ENCODE measurements at regions not wholly inside any gene's neighbourhood (a gene's known extent, or its start where the extent isn't known, plus 50 kb on each side); places are given as distances from the start of the nearest gene placed in this dataset.

DNA sequence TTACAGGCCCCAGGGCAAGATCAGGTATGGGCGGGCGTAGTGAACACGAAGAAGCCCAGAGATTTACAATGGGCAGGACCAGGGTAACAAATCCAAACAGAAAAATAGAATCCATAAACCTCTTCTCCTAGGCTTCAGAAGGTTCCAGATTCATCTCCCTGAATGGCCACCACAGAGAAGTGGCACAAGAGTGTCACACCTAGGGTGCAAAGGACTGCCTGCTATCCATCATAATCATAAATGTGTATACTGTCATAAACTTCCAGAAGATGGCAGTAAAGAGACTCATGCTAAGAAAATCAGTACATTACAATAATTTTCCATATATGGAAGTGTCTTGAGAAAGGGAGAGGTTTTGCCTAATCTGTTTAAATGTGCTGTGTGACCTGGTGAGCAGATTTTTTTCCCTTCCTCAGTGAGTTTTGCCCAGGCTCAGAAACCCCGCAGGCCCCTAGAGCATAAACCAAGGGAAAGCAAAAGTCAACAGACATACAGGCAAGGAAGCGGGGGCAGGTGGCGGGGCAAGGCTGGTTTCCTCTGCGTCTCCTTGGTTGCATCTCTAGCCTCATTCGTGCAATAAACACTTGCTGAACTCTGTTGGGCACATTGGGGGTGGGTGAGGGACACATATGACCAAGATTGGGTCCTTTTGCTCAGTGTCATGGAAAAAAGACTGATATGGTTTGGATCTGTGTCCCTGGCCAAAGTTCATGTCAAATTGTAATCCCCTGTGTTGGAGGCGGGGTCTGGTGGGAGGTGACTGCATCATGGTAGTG lies 92.0 kb upstream of the CDH5 start:
- no peak for DNase-seq
- H3K4me1 Mint-ChIP-seq, result peaks cover 14% of the 10 kb centered on the region
- H3K4me3 Mint-ChIP-seq, result no peak overlapping the region
- H3K9me3 Mint-ChIP-seq, result peaks cover 0 to 13% of the 10 kb centered on the region in 2 donors
- peak; percentile 30 for ATAC-seq
- peaks cover 54% of the 10 kb centered on the region for H3K27me3 Mint-ChIP-seq
- H3K27ac Mint-ChIP-seq, result no peak overlapping the region

DNA sequence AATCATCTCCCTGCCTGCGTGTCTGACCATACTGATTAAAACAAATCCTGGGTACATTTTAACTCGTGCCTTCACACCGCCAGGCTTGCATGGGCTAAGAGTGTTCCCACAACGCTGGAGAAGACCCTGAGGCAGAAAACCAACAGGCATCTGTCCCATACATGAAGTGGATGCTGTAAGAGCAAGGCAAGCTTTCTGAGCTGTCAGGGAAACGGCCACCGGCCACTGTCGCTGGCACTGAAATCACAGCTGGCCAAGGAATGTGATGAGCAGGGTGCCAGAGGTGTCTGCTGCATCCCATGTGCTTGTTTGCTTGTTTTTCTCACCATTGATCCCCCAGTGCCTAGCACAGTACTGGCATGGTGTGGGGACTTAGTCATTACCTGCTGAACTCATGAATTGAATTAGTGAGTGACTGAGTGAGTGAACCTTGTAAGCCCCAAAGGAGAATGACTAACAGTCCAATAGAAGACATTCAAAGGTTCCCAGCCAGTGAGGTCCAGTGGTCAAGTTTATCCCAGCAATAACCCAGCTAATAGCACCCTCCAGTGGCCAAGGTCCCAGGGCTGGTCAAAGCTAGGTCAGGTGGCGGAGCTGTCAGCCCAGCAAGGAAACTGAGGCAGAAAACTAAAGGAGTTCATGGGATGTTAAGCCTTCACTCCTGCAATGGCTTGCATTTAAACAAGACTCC lies 92.7 kb upstream of the CDH5 start:
- Mint-ChIP-seq H3K27me3 (peaks cover 51% of the 10 kb centered on the region), H3K4me1 (peaks cover 14% of the 10 kb centered on the region), H3K4me3 (no peak overlapping the region), H3K9me3 (peaks cover 0 to 7% of the 10 kb centered on the region in 2 donors), H3K27ac (peak overlapping the region in 1 of 2 donors; percentile 38)
- ATAC-seq (no peak), DNase-seq (no peak)

DNA sequence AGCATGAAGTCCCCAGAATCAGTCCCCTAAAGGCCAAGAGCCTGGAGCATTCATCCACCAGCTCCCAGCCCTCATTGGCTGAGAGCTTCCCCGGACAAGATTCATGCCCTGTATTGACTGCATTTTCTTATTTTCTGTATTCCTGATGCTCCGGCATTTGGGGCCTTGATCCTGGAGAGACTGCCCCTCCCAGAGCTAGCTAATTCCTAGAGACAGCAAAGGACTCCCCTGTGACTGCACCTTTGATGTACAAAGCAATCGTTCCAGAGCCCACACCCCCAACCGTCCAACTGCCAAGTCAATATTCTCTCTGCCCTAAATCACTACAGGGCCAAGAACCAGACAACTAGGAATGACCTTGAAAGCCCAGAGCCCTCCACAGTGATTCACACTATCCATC lies 93.4 kb upstream of the CDH5 start:
- Mint-ChIP-seq H3K4me3 (no peak overlapping the region), H3K4me1 (peaks cover 14% of the 10 kb centered on the region), H3K27me3 (peaks cover 47% of the 10 kb centered on the region), H3K9me3 (no peaks in the 10 kb centered on the region), H3K27ac (no peak overlapping the region)
- no peak for DNase-seq
- ATAC-seq, result no peak

DNA sequence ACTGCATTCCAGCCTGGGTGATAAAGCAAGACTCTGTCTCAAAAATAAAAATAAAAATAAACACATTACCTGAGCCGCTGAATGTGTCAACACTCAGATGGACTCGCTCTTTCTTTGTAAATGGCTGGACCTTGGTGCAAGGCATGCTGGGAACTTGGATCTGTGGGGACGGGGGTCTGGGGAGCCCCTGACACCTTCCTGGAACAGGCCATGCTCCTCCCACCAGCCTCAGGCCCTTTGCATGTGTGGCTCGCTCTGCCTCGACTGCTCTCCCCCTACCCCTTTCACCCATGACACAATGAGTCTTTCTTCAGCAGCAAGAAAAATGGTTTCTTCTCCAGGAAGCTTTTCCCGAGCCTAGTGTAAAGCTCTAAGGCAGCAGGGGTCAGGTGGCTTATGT lies 94.0 kb upstream of the CDH5 start:
- peaks cover 14% of the 10 kb centered on the region for H3K4me1 Mint-ChIP-seq
- ATAC-seq (no peak), DNase-seq (no peak)
- H3K4me3 Mint-ChIP-seq, result no peak overlapping the region
- H3K27me3 Mint-ChIP-seq, result peaks cover 52% of the 10 kb centered on the region
- H3K27ac Mint-ChIP-seq, result peak overlapping the region in 1 of 2 donors; percentile 55
- no peaks in the 10 kb centered on the region for H3K9me3 Mint-ChIP-seq

DNA sequence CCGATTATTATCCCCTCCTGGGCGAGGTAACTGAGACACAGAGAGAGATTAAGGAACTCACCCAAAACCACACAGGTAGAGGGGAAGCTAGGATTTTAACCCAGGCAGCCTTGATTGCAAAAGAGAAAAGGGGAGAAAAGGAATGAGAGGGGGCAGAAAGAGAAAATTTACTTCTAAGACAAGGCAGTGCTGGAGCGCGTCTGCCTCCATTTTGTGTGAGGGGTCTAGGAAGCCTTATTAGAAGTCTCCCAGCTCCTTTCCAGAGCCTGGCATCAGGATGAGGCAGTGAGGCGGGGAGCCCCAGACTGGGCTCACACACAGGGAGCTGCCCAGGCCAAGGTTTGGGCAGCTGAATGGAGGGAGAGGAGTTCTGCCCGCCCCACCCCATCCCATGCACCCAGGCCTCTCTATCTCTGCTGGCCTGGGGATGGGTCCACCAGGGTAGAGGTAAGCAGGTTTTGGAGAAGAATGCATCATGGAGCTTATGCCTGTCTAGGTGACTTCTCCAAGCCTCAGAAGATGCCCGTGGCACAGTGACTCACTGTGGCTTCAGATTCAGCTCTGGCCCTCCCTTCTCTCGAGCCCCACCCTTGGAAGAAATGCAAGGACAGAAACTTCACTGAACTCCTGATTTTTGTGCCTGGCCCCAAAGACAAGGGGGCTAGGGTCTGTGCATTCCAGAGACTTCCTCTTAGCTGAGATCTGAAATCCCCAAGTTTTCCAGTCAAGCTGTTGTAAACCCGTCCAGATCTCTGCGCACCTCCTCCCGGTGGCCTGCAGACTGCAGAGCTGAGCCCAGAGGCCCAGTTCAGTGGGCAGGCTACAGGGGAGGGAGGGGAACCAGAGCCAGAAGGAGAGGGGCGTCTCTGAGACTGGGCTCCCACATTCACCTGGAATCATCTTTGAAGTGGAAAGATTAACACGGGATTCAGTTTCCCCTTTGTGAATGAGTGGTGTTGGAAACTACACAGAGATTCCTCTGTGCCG lies 95.1 kb upstream of the CDH5 start:
- Mint-ChIP-seq H3K9me3 (no peaks in the 10 kb centered on the region), H3K27me3 (peaks cover 63% of the 10 kb centered on the region), H3K4me3 (no peak overlapping the region), H3K27ac (no peak overlapping the region), H3K4me1 (peaks cover 20% of the 10 kb centered on the region)
- ATAC-seq, result no peak
- no peak for DNase-seq

DNA sequence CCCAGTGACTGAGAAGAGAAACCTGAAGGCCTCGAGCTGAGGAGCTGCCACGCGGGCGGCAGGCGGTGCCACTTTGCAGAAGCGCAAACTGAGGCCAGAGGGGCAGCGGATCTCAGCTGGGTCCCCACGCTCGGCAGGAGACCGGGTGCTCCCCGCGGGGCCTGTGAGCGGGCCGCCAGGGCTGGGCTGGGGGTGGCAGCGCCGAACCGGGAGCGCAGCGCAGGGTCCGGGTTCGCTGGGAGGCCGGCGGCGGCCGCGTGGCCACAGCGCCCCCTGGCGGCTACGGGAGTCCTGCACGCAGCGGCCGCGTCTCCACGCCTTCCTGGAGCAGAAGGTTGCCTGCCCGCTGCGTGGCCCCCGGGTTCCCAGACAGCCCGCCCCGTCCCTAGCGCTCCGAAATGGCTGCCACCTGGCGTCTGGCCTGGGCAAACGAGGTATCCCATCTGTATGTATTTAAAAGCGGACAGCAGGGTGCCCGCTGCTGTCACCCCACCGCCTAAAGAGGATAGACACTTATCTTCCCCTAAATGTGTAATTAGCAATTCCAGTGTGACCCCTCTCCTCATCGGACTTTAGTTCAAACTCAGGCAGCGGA lies 96.1 kb upstream of the CDH5 start:
- ATAC-seq, result peak; percentile 76
- peak overlapping the region in 1 of 2 donors; percentile 22 for H3K4me3 Mint-ChIP-seq
- no peak overlapping the region for H3K27ac Mint-ChIP-seq
- H3K4me1 Mint-ChIP-seq, result peaks cover 20% of the 10 kb centered on the region
- H3K9me3 Mint-ChIP-seq, result no peaks in the 10 kb centered on the region
- peaks cover 59% of the 10 kb centered on the region for H3K27me3 Mint-ChIP-seq
- DNase-seq, result peak; percentile 60 to 69

DNA sequence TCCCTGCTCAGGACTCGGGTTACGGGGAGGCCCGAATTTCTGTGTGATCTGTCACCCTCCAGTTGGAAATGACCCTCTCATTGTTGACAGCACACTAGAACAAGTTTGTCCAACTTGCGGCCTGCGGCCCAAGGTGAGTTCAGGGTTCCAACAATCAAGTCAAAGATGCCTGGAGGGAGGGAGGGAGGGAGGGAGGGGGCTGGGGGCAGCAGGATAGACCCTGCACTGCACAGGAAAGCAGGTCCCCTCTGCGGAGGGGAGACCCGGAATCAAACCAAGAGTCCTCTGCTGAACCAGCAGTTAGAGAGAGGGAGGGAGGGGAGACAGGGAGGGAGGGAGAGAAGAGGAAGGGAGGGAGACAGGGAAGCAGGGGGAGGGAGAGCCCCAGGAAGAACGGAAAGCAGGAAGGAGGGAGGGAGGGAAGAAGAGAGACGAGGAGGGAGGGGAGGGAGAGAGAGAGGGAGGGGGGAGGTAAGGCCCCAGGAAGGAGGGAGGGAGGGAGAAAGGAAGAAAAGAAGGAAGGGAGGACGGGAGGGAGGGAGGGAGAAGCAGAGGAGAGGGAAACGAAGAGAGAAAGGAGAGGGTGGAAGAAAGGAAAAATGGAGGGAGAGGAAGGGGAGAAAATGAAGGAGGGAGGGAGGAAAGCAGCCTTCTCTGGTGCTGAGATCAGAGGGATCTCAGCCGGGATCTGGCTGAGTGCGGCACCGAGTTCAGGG lies 96.7 kb upstream of the CDH5 start:
- peaks cover 59% of the 10 kb centered on the region for H3K27me3 Mint-ChIP-seq
- no peak overlapping the region for H3K27ac Mint-ChIP-seq
- no peaks in the 10 kb centered on the region for H3K9me3 Mint-ChIP-seq
- H3K4me1 Mint-ChIP-seq, result peaks cover 16% of the 10 kb centered on the region
- ATAC-seq, result no peak
- DNase-seq, result no peak
- peak overlapping the region in 1 of 2 donors; percentile 22 for H3K4me3 Mint-ChIP-seq

DNA sequence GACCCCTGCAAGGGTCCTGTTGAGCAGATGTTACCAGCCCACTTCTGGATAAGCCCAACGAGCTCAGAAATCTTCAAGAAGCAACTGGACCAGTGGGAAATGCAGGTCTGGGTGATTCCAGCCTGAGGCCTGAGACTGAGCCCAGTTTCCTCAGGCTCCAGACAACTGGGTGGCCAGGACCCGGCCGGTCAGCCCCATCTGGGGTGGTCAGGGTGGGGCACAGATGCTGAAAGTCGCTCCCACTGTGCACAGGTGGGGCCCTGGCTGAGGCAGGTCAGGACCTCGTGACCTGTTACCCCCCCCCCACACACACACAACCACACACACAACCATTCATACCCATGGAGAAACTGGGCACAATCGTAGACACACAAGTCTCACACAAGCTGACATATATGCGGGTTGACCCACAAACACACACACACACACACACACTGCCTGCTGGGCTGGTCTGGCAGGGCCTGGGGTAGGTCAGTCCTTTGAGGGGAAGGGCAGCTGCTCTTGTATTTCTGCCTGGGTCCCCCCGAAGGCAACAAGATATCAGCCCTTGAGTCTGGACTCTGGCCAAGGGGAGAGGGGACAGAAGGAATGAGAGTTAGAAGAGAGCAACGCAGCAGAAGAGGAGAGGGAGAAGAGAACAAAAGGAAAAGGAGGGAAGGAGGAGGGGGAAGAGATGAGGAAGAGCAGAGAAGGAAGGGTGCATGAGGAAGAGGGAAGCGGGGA lies 99.0 kb upstream of the CDH5 start:
- ATAC-seq (no peak), DNase-seq (no peak)
- no peak overlapping the region for H3K4me3 Mint-ChIP-seq
- peaks cover 11% of the 10 kb centered on the region for H3K4me1 Mint-ChIP-seq
- H3K9me3 Mint-ChIP-seq, result no peaks in the 10 kb centered on the region
- no peak overlapping the region for H3K27ac Mint-ChIP-seq
- peaks cover 52% of the 10 kb centered on the region for H3K27me3 Mint-ChIP-seq

DNA sequence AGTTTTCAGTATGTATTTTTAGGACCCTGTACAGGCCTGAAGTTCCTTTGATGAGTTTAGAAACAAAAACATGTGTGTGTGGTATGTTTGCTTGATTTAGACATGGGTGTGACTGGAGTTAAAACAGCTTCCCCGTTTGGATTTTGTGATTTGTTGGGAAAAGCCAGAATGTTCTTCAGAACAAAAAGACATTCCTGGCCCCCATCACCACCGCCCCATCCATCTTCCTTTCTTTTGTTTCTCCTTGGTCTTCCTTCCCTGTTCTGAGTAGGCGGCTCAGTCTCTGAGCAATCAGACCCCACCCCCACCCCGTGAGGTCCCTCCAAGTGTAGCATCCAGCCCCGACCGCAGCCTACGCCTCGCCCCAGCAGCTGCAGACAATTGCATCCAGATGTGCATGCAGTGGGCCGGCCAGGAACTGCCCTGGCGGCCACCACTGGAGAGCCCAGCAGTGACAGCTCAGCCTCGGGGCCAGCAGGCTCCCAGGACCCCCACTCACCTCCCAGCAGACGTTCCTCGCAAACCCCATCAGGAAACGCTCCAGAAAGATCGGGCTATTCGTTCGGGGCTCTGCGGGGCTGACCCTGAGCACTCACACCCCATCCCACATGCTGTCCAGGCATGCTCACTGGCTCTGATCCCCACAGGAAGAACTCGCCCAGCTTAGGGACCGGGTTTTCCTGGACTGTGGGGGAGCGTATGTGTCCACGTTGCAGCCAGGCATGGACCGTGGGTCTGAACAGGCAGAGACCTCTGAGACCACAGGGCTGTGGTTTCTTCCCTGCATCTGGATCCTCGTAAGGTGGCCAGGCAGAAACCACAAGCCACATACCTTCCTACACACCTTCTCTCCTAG lies 99.8 kb upstream of the CDH5 start:
- Mint-ChIP-seq H3K4me3 (no peak overlapping the region), H3K9me3 (no peaks in the 10 kb centered on the region), H3K27me3 (peaks cover 44% of the 10 kb centered on the region), H3K4me1 (peaks cover 11% of the 10 kb centered on the region), H3K27ac (peak overlapping the region in 1 of 2 donors; percentile 50)
- ATAC-seq, result no peak
- no peak for DNase-seq

DNA sequence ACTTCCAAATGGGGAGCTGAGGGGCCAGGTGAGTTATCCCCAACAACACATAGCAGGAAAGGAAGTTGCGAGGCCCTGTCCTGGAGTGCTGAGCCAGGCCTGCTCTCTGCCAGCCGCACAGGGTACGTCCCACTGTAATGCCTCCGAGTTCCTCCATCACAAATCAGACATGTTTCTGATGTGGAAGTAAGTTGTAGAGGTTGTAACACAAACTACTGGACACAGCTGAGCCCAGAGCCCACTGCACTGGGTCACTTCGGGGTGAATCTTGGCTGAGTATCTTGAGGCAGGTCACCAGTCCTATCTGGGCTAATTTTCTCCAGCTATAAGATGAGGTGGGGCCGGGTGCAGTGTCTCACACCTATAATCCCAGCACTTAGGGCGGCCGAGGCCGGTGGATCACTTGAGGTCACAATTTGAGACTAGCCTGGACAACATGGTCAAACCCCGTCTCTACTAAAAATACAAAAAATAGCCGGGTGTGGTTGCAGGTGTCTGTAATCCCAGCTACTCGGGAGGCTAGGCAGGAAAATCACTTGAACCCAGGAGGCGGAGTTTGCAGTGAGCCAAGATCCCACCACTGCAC lies 100.8 kb upstream of the CDH5 start:
- Mint-ChIP-seq H3K9me3 (no peaks in the 10 kb centered on the region), H3K27me3 (peaks cover 34% of the 10 kb centered on the region), H3K27ac (no peak overlapping the region), H3K4me1 (peaks cover 10% of the 10 kb centered on the region), H3K4me3 (no peak overlapping the region)
- ATAC-seq, result no peak
- no peak for DNase-seq

DNA sequence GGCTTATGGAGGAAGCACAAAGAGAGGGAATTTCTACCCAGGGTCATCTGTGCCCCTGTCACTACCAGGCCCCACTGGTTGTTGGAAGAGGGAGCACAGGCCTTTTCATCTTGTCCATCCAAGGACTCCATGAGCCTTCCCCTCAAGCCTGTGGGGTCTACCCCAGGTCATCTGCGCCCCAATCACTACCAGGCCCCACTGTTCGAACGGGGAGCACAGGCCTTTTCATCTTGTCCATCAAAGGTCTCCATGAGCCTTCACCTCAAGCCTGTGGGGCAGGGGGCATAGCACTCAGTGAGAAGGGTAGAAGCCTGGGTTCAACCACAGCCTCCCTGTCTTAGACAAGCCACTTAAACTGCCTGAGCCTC lies 101.5 kb upstream of the CDH5 start:
- no peak for DNase-seq
- Mint-ChIP-seq H3K4me3 (no peak overlapping the region), H3K27ac (no peak overlapping the region), H3K27me3 (peaks cover 31% of the 10 kb centered on the region), H3K4me1 (peaks cover 6% of the 10 kb centered on the region), H3K9me3 (no peaks in the 10 kb centered on the region)
- no peak for ATAC-seq

DNA sequence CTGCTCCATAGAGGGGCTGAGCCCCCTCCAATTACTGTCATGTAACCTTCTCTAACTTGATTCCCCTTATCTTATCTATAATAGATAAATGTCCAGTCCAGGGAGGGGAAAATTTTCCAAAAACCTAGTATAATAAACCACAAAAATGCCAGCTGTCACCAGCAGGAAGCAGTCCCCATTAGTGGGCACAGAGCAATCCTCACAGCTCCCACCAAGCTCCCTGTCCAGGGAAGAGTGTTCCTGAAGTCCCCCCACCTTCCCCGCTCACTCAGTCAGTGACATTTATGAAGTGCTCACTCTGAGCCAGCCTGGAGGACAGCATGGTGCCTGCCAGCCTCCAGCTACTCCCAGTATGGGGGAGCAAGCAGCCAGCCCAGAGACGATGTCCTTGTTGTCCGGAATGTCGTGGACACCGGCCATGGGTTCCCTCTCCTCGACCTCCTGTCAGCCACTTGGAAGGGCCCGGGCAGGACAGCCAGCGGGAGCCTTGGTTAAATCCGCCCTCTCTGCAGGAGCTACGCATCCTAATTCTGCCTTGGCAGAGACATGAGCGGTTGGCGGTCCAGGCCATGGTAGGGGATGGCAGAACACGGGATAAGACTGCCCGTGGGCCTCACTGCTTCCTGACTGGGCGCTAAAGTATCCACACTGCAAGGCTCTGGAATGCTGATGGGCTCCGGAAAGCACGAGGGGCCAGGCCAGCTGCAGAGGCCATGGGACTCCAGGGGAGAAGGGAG lies 102.0 kb upstream of the CDH5 start:
- peaks cover 6% of the 10 kb centered on the region for H3K4me1 Mint-ChIP-seq
- no peaks in the 10 kb centered on the region for H3K9me3 Mint-ChIP-seq
- ATAC-seq (no peak), DNase-seq (no peak)
- H3K4me3 Mint-ChIP-seq, result no peak overlapping the region
- H3K27me3 Mint-ChIP-seq, result peaks cover 28% of the 10 kb centered on the region
- H3K27ac Mint-ChIP-seq, result no peak overlapping the region

DNA sequence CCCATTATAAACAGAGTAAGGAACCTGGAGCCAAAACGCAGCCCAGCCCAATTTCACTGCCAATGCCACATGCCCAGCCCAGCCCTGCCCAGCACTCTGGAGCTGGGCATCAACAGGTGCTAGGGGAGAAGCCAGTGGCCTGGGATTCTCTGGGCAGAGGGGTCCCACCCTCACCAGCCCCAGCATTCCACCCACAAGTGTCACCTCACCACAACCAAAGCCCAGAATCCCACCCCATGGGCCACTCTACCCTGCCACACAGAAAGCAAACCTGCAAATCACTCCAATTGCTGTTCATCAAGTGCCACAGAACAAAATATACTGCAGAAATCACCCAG lies 102.5 kb upstream of the CDH5 start:
- Mint-ChIP-seq H3K27me3 (peaks cover 23% of the 10 kb centered on the region), H3K9me3 (no peaks in the 10 kb centered on the region), H3K27ac (no peak overlapping the region), H3K4me1 (peaks cover 6% of the 10 kb centered on the region), H3K4me3 (no peak overlapping the region)
- no peak for ATAC-seq
- DNase-seq, result no peak

All from stimulated activated naive CD8-positive, alpha-beta T cell treated with anti-CD3 and anti-CD28 coated beads, Interleukin-15, amount 100 ng/mL, for 72 hours (primary cell).